HG03442 (cell line): ENCODE measurements at regions not wholly inside any gene's neighbourhood (a gene's known extent, or its start where the extent isn't known, plus 50 kb on each side); places are given as distances from the start of the nearest gene placed in this dataset.

Source experiments
- ATAC-seq: cut with Tn5 transposase; IDR thresholded peaks from one replicate; pipeline ENCODE4 v1.9.1; 2021; ENCODE audit warnings: mild to moderate bottlenecking, moderate library complexity; ENCODE audit not compliant: unreplicated experiment

DNA sequence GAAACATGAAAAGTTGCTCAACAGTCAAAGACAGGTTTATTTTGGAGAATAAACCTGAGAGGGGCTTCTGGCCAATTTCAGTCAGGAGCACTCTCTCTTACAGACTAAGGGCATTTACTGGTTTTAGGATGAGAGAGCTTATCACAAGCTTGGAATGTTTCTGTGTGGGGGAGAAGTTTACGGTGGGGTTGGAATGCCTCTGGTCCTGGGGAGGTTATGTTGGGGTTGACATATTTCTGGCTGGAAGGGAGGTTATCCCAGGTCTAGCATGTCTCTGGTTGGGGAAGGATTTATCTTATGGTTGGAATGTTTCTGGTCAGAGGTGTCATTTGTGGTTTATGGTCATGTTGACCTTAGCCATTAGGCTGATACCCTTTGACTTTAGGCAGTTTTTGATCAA lies 1867.3 kb downstream of the EFNA5 start:
- ATAC-seq, result no peak

DNA sequence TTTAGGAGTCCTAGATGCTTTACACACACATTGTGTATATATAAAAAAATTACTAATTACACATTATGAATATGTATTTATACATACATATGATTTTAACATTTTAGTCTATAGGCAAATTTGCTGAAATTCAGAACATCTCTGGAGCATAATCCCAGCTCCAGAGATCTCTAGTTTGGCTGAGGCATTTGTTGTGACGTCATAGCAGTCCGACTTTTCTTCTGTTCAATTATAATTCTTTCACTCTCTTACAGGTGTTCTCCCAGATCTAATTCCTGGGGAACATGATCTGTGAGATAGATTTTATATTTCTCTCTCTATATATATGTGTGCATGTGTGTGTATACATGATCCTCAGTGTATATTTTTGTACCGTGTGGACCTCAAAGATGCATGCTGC lies 1876.2 kb downstream of the EFNA5 start:
- ATAC-seq, result no peak

DNA sequence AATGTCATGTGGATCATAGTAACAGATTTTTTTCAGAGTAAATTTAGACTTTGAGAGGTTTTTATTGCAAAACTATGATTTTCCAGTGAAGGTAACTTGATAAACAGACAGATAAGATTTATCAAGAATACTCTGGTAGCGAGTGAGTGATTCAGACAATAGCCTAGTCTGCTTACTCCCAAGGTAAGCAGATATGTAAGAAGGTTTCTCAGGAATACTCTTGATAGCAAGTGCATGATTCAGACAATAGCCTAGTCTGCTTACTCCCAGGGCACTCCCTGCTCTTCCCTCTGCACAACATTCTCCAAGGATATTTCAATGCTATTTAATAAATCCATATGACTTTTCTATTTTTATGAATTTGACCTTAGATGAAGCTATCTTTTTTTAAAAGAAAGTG lies 1881.5 kb downstream of the EFNA5 start:
- ATAC-seq, result no peak

DNA sequence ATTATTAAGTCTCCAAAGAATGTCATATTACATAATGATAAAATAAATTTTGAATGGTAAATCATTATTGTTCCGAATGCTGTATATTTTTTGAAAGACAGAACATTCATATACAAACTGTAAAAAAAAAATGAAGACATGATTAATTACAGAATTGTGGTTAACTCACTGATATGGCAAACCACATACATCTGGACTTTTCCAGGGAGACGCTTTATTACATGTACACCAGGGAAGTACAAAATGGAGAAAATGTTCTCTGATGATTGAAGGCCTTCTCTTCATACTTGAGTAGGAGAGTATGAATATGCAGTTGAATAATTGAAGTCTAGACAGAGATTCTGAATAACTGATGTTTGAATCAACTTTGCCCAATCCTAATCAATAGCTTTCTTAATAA lies 1886.9 kb downstream of the EFNA5 start:
- ATAC-seq, result no peak

DNA sequence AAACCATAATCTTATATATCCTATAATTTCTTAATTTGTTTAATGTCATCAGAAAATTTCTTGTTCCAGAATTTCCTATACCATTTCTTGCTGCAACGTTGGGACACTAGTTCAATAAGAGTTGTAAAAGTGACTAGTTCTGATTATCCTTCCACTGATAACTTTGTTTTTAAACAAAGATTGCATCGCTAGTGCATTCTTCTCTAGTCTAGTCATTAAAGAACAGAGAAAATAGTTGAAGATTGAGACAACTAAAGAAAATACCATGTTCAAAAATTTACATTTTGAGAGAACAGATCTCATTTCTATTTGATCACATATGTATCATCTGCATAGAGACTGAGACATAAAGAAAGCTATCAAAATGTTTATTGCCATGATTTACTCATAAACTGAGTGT lies 1888.2 kb downstream of the EFNA5 start:
- no peak for ATAC-seq

DNA sequence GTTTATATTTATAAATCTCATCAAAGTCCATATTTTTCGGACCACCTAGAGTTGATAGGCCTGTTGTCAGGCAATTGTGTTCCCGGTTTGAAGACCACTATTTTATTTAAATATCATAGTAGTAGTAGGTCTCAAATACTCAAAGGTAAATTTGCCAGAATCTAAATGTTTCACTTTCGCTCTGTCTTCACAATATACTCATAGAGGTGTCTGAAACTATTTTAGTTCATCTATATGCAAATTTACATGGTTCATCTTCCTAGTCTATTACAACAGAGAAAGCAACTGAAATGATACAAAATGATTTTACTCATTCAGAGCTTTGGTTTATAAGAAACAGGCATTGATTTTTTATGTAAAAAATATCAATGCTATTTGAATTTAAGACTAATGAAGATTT lies 1897.5 kb downstream of the EFNA5 start:
- no peak for ATAC-seq

DNA sequence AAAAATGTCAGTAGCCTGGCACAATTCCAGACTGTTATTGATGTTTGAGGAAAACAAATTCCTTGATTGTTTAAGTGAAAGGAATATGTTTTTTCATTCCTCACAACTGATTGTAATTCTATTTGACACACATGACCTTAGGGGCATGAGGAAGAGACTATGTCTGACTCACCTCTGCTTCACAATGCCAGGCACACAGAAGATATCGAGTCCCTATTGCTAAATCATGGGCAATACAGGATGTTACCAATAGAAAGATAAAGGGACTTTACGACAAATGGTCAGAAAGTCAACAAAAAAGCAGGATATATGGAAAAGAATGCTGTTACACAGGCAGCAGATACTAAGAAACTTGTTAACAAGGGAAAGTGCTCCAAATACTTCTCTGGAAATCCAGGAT lies 1903.5 kb downstream of the EFNA5 start:
- no peak for ATAC-seq

DNA sequence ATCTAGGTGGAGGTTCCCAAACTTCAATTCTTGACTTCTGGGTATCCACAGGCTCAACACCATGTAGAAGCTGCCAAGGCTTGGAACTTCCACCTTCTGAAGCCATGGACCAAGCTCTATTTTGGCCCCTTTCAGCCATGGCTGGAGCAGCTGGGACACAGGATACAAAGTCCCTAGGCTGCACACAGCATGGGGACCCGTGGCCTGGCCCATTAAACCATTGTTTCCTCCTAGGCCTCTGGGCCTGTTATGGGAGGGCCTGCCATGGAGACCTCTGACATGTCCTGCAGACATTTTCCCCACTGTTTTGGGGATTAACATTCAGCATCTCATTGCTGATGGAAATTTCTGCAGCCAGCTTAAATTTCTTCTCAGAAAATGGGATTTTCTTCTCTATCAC lies 1908.0 kb downstream of the EFNA5 start:
- no peak for ATAC-seq

DNA sequence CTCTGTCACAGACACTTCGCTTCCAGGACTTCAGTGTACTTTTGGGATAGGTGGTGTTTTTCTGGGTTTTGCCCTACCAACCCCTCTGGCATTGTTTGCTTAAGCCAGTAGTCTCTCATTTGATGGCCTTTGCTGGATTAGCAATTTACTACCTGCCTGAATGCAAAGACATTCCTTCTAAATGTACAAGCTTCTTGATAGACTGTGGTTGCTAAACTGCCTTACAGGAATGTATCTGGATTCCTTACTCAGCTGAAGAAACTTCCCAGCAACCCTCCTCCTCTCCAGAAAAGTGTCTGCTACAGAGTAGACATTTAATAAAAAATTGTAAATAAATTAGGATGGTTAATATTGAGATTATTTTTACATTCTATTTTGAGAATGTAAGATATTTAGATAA lies 1916.7 kb downstream of the EFNA5 start:
- ATAC-seq, result no peak

DNA sequence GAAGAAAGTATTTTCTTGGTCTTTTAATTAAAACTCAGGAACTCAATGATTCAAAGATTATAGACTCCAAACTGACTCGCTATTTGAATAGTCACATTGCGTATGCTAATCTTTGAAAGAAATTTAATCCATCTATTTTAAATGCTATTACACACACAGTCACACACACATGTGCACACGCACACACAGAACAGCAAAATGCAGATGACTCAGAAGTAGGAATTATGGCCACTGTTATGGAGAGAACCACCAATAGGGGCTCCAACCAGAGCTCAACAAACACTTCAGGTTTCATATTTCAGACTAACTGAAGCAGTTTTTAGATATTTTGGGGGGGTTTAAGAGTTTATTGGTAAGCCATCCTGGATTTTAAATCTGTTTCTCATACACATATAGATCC lies 1917.9 kb downstream of the EFNA5 start:
- ATAC-seq, result no peak

DNA sequence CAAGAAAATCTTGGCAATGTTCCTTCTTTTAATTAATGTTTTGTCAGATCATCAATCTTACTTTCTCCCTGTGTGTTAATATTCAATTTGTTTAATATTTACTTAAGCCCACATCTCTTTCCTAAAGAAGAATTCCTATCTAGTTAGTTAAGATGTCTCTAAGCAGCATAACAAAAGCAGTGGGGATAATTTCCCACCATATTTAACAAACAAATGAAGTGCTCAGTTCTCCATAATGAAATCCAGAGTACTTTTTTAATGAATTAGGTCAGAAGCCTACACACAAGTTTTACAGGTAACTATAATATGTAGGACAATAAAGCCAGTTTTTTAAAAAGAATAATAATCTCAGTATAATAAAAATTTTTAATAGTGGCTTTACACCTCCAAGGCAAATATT lies 1918.8 kb downstream of the EFNA5 start:
- ATAC-seq, result no peak

DNA sequence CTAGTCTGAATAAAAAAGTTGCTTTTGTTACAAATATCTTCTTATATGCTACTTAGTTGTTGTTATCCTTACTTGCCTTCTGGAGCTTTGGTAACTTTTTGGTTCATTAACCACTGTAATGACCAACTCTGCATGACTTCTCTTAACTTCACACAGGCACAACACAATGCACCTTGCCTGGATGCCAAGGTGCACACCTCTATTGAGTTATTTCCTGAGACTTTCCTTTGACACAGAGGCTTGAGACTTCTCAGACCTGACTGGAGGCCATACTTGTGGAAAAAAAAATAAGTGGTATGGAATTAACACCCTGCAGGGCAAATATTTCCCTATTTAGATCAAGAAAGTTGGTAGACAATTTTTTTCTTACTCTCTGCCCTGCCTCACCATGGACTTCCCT lies 1925.6 kb downstream of the EFNA5 start:
- no peak for ATAC-seq

DNA sequence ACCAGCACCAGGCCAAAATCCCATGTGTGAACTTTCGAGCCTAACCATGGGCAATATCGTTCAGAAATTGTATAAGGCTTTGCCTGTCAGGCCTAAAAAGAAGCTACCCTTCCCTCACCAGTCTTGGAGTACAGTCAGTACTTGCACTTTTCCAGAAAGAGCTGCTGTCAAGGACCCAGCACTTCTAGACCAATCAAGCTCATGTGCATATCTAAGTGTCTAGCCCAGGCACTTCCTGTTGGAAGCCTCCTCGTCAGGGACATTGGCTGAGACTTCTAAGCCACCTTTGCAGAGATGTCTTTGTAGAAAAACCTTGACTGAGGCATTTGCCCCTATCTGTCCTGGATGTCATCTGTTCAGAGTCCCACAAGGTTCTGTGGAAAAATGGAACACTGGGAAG lies 1930.5 kb downstream of the EFNA5 start:
- no peak for ATAC-seq

DNA sequence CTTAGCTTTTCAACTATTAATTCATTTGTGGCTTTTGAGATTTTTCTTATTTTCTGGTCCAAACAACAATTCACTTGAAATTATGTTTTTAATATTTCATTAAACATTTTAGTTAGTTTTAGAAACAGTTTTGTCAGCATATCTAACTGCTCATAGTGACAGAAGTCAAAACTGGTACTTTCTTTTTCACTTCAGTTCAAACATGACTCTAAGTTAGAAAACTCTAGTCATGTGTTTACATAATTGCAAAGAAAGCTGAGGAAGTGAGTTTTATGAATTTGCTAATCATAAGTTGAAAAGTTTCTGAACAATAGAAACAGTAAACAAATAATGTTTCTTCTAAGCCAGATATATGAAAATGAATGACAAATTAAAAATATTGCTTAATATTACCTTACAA lies 1931.0 kb downstream of the EFNA5 start:
- no peak for ATAC-seq

DNA sequence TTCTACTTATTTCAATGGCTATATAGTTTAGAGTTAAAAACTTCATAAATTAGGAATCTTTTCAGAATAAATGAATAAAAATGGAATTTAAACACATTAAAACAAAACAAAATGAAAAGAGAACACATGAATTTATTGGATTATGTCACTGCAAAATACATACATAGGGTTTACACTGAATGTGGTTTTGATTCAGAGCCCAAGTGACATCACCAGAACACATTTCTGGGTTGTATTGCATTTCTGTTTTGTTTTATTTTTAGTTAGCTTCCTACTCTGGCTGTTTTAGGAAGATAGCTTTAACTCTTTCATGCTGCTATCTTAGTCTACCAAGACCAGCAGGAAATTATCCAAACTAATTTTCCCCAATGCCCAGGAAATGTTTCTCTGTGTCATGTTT lies 1935.0 kb downstream of the EFNA5 start:
- ATAC-seq, result no peak

DNA sequence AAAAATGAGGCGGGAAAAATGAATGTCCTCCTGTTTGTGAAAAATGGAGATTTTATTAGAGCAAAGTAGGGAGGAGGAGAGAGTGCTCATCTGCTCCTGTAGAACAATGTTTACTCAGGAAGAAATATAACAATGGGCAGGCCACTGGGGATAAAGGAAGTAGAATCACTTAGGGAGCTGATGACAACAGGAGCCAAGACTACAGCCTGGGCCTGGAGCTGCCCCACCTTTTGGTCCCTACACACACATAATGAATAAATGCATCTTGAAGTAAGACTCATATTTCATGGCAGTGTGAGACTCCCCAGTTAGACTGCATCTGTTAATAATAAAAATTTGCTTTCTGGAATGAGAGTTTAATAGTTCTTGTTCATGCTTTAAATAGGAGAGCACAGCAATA lies 1939.8 kb downstream of the EFNA5 start:
- no peak for ATAC-seq

DNA sequence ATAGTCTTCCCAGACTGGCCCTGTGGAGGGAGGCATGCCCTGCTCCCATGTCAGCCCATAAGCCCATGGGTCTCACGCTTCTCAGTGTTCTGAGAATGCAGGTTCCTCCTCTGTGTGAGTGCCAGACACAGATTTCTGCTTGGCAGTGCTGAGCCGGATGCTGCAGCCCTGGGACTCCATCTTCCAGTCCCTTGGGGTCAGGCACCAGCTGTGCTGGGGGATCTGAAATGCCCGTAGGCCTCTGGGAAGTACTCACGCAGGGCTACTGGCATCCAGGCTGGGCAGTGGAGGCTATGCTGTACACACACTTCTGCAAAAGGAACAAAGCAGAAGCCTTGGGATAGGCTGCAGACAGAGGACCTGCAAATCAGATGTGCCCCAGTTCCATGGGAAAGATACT lies 1944.6 kb downstream of the EFNA5 start:
- no peak for ATAC-seq

DNA sequence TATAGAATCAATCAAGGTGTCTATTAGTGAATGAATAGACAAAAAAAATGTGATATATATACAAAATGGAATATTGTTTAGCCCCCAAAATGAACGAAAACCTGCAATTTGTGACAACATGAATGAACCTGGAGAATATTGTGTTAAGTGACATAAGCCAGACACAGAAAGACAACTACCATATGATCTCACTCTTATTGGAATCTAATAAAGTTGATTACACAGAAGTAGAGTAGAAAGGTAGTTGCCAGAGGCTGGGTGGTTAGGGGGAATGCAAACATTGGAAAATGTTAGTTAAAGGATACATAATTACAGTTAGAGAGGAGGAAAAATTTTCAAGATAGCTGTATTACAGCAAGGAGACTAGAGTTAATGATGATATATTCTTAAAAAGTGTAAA lies 1962.3 kb downstream of the EFNA5 start:
- ATAC-seq, result no peak

DNA sequence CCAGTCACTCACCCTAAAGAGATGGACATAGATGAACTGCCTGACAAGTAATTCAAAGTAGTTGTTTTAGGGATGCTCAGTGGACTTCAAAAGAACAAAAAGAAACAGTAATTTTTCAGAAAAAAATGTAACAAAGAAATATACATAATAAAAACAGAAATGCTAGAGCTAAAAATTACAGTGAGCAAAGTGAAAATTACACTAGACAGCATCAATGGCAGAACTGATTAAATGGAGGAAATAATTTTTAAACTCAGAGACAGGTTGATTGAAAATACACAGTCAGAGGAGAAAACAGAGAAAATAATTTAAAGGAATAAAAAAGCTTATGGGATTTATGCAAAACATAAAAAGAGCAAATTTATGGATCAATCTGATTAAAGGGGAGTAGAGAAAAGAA lies 1968.4 kb downstream of the EFNA5 start:
- no peak for ATAC-seq

DNA sequence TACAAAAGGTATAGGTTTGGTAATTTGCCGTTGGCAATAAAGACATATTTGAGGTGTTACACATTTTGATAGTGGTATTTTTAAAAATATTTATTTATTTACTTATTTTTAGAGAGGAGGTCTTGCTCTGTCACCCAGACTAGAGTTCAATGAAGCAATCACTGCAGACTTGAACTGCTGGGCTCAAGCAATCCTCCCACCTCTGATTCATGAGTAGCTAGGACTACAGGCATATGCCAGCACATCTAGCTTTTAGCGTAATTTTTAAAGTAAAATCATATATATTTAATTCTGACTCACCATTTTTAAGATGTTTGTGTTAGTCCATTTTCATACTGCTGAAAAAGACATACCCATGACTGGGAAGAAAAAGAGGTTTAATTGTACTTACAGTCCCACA lies 1974.3 kb downstream of the EFNA5 start:
- ATAC-seq, result no peak

DNA sequence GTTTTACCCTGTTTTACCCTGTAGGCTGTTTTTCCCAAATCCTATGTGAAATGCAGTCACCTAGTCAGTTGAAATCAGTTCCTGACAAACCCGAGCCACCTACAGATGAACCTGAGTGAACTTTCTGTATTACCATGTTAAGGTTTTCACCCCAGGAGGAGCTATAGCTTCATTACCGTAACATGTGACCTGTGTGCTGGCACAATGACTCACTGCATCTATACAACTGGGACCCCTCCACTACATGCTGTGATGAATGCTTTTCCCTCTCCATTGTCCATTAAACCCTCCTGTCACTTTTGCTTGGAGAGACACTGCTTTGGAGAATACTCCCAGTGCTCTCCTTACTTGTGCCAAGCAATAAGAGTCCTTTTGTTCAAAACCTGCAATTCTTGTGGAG lies 1974.8 kb downstream of the EFNA5 start:
- ATAC-seq, result no peak

DNA sequence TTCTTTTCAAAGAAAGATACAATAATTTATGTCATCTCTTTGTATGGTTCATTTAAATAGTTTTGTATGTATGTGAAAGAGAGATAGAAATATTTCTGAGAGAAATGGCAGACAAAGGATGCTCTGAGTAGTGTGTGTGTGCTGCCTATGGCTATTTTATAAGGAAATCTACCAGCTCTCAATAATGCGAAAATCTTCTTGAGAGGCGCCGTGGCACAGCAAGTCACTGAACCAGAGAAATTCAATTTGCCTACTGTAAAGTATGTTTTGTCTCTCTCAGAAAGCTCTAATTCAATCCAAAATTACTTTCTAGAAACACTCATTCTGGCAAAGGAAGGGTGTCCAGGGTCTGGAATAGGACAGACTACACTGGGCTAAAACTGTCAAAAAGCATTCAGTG lies 1981.1 kb downstream of the EFNA5 start:
- no peak for ATAC-seq

DNA sequence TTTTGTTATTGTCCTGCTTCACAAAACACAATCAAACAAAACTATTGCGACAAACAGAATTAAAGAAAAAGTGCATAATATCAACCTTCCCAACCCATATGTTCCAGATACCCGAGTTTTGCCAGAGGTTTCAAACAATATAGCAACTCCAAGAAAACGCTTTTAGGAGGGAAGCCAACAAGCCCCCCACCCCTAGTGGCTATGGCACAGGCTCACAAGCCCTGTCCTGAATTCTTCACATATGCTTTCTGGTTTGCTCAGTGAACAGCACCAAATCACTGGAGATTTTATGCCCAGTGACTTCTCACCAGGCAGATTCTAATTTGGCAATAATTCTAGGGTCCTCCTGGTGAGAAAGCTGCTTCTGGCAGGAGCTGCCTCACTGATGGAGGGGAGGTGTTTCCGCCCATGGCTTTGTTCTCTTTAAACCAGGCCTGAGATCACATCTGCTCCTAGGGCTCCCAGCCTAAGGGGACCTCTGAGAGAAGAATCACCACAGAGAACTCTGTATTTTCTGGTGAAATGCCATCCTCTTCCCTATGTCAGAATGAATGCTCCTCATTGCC lies 1982.4 kb downstream of the EFNA5 start:
- ATAC-seq, result no peak

DNA sequence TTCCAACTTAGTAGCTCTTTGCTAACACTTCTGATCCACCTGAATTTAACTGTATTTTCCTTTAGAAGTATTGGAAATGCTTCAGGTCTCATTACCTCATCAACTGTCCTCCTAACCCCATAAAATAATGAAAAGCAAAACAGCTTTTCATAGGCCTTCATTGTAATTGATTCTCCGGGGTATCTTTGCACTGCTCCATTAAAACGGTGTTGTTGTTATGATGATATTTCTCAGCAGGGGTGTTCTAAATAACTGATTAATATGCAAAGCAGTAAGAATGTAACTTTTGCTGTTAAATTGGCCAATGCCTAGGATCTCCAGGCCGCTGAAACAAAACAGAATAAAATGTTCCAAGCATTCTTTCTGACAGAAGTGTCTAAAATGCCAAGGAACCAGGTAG lies 1983.2 kb downstream of the EFNA5 start:
- ATAC-seq, result no peak
